MCF 10A (cell line): ENCODE measurements at regions not wholly inside any gene's neighbourhood (a gene's known extent, or its start where the extent isn't known, plus 50 kb on each side); places are given as distances from the start of the nearest gene placed in this dataset.
"Not testable (repeated sequence)": the region's sequence is repeated elsewhere in the genome, so short reads cannot be mapped to it uniquely, and the experiment has no call there.

Source experiments
- BruUV-seq: library from RNA; stranded (reverse); fragments of 400-500 nt; replicated peaks from 2 replicates; lab custom pipeline; 2021; lab: Mats Ljungman, UMichigan
- CTCF ChIA-PET: fragments of 300-600 bp; sonication (Branson Sonifier 250); formaldehyde crosslinking; extraction: SDS; loops from one replicate; lab custom pipeline; 2021; ENCODE audit warnings: antibody characterized with exemption, inconsistent platforms; lab: Yijun Ruan, JAX
- POLR2A ChIA-PET: fragments of 300-600, 350-650 bp; sonication (Branson Sonifier 250); formaldehyde crosslinking; extraction: SDS; loops from one replicate; lab custom pipeline; 2020; ENCODE audit warnings: antibody characterized with exemption, inconsistent platforms; lab: Yijun Ruan, JAX
- DNase-seq: peaks from one replicate; pipeline ENCODE4 v3.0.0-alpha.2; 2018; ENCODE audit not compliant: unreplicated experiment
- H3K27ac Mint-ChIP-seq: one replicate; pipeline ENCODE4 v1.8.0; 2022; ENCODE audit warnings: mild to moderate bottlenecking, low read depth, mixed read lengths; ENCODE audit not compliant: unreplicated experiment
- H3K27me3 Mint-ChIP-seq: one replicate; pipeline ENCODE4 v1.8.0; 2022; ENCODE audit warnings: mixed read lengths; ENCODE audit not compliant: insufficient read depth, unreplicated experiment
- H3K36me3 Mint-ChIP-seq: one replicate; pipeline ENCODE4 v1.8.0; 2022; ENCODE audit warnings: mild to moderate bottlenecking, moderate library complexity, mixed read lengths; ENCODE audit not compliant: insufficient read depth, unreplicated experiment
- H3K4me1 Mint-ChIP-seq: one replicate; pipeline ENCODE4 v1.8.0; 2022; ENCODE audit warnings: mixed read lengths; ENCODE audit not compliant: insufficient read depth, unreplicated experiment
- H3K4me3 Mint-ChIP-seq: one replicate; pipeline ENCODE4 v1.8.0; 2022; ENCODE audit warnings: mild to moderate bottlenecking, moderate library complexity, mixed read lengths; ENCODE audit not compliant: unreplicated experiment
- H3K9me3 Mint-ChIP-seq: one replicate; pipeline ENCODE4 v1.8.0; 2022; ENCODE audit warnings: mixed read lengths; ENCODE audit not compliant: unreplicated experiment
- intact Hi-C: fragments of 100-400 bp; cut with micrococcal nuclease; formaldehyde crosslinking; loops from 2 replicates; pipeline ENCODE4 v1.14.1; 2022
- TF ChIP-seq, protein P1 (sequence below): fragments of 200-600 bp; IDR thresholded peaks from one replicate; pipeline ENCODE4 v1.8.0; 2022; ENCODE audit warnings: antibody characterized with exemption, mild to moderate bottlenecking; ENCODE audit not compliant: unreplicated experiment

DNA sequence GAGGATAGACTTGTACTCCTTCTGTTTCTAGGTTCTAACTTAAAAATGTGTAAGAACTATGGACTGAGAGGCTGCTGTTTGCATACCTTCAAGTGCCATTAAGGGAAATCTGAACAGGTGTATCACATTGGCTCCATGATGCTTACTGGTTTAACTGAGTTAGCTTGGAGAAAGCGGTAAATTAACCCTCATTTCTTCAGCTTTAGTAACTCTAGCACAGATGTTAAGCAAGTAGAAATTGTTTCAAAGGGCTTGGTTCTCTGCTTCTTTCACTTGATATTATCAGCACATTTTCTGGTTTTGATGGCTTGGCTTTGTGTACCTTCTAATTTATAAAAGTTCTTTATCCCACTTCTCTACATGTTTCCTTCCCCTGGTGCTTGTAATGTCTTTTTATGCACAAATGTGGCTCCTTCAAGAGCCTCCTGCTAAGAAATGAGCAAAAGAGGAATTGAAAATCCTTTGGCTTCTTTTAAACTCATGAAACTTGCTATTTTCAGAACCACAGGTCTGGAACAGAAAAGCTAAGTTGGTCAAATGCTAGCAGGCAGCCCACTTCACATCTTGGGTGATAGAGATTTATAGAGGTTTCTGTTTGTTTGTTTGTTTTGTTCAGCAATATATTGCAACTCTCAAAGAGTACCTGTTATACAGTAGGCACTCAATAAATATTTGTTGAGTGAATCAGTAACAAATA lies 249.9 kb upstream of the THUMPD2 start:
- Mint-ChIP-seq H3K27ac (no peak overlapping the region), H3K4me1 (peaks cover 12% of the 10 kb centered on the region), H3K36me3 (no peaks in the 10 kb centered on the region), H3K4me3 (no peak overlapping the region), H3K27me3 (no peaks in the 10 kb centered on the region), H3K9me3 (peaks cover 8% of the 10 kb centered on the region)
- DNase-seq, result no peak
- no TSS peak for BruUV-seq
- TF ChIP-seq, protein P1, sequence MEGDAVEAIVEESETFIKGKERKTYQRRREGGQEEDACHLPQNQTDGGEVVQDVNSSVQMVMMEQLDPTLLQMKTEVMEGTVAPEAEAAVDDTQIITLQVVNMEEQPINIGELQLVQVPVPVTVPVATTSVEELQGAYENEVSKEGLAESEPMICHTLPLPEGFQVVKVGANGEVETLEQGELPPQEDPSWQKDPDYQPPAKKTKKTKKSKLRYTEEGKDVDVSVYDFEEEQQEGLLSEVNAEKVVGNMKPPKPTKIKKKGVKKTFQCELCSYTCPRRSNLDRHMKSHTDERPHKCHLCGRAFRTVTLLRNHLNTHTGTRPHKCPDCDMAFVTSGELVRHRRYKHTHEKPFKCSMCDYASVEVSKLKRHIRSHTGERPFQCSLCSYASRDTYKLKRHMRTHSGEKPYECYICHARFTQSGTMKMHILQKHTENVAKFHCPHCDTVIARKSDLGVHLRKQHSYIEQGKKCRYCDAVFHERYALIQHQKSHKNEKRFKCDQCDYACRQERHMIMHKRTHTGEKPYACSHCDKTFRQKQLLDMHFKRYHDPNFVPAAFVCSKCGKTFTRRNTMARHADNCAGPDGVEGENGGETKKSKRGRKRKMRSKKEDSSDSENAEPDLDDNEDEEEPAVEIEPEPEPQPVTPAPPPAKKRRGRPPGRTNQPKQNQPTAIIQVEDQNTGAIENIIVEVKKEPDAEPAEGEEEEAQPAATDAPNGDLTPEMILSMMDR, result no peak
- intact Hi-C loops, result no loop called here
- CTCF ChIA-PET, result no interaction called here
- POLR2A ChIA-PET, result no interaction called here

DNA sequence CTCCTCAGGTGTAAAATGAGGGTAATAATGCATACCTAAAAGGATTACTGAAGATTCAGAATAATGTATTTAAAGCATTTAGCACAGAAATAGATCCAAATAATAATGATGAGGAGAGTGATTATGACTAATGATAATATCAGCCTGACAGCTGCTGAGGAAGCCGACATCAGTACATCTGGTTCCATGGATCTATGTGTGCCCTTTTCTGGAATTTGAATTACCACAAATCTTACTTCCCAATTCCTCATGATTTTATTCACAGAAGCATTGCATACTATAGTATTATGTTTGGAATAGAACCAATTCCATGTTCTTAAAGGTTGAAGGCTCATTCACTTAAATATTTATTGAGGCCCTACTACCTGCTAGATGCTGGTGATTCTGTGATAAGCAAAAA lies 248.9 kb upstream of the THUMPD2 start:
- peak overlapping the region; percentile 11 for H3K27ac Mint-ChIP-seq
- ChIA-PET CTCF (interaction anchor here (0.6 kb wide), 1 partner anchor 1754 kb away, joined by 3 read pairs; no protein-coding TSS in a partner anchor), POLR2A (no interaction called here)
- peaks cover 12% of the 10 kb centered on the region for H3K4me1 Mint-ChIP-seq
- DNase-seq, result no peak
- H3K36me3 Mint-ChIP-seq, result no peaks in the 10 kb centered on the region
- H3K27me3 Mint-ChIP-seq, result no peaks in the 10 kb centered on the region
- no peak overlapping the region for H3K4me3 Mint-ChIP-seq
- TF ChIP-seq, protein P1, result no peak
- peaks cover 8% of the 10 kb centered on the region for H3K9me3 Mint-ChIP-seq
- no TSS peak for BruUV-seq
- intact Hi-C loops, result no loop called here

DNA sequence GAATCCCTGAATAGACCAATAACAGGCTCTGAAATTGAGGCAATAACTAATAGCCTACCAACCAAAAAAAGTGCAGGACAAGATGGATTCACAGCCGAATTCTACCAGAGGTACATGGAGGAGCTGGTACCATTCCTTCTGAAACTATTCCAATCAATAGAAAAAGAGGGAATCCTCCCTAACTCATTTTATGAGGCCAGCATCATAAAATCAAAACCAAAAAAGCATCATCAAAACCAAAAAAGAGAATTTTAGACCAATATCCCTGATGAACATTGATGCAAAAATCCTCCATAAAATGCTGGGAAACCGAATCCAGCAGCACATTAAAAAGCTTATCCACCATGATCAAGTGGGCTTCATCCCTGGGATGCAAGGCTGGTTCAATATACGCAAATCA lies 246.2 kb upstream of the THUMPD2 start:
- H3K36me3 Mint-ChIP-seq, H3K27ac Mint-ChIP-seq, intact Hi-C loops, H3K4me3 Mint-ChIP-seq, H3K27me3 Mint-ChIP-seq, H3K9me3 Mint-ChIP-seq, CTCF ChIA-PET, BruUV-seq, POLR2A ChIA-PET, DNase-seq: not testable (repeated sequence)
- H3K4me1 Mint-ChIP-seq, result peaks cover 12% of the 10 kb centered on the region

GRCh38 chr2:40020997-40021396 lies 241.9 kb upstream of the THUMPD2 start:
- Mint-ChIP-seq H3K4me1 (no peaks in the 10 kb centered on the region), H3K36me3 (no peaks in the 10 kb centered on the region), H3K27ac (no peak overlapping the region), H3K4me3 (no peak overlapping the region), H3K9me3 (peaks cover 15% of the 10 kb centered on the region), H3K27me3 (no peaks in the 10 kb centered on the region)
- CTCF ChIA-PET, result interaction anchor here (0.6 kb wide), 1 partner anchor 1371 kb away, joined by 4 read pairs; no protein-coding TSS in a partner anchor
- BruUV-seq, result no TSS peak
- TF ChIP-seq, protein P1, result no peak
- DNase-seq, result no peak
- POLR2A ChIA-PET, result interaction anchor here (1.0 kb wide), 1 partner anchor 11 kb away, joined by 4 read pairs; no protein-coding TSS in a partner anchor
- intact Hi-C loops, result no loop called here
